ENCODE measurements at regions not wholly inside any gene's neighbourhood (a gene's known extent, or its start where the extent isn't known, plus 50 kb on each side); places are given as distances from the start of the nearest gene placed in this dataset.
A peak's percentile ranks its signal among the peaks of the same experiment; 100 is the strongest.

GRCh38 chr4:156420623-156421022 lies 467.0 kb upstream of the CTSO start:
- WGBS (ENCODE audit: insufficient coverage, low lambda C conversion rate) = no CpG with 5 or more reads among the region's 1 CpG
- no peak for DNase-seq
- Histone ChIP-seq H3K9me3 (ENCODE audit: control insufficient read depth, low read depth, low read length) (peaks cover 2% of the 10 kb centered on the region), H3K4me3 (ENCODE audit: low read length) (no peak overlapping the region), H3K4me1 (ENCODE audit: control insufficient read depth, insufficient read depth, low read length) (peaks cover 2% of the 10 kb centered on the region), H3K27me3 (ENCODE audit: control insufficient read depth, insufficient read depth, low read length) (no peaks in the 10 kb centered on the region), H3K36me3 (ENCODE audit: control insufficient read depth, insufficient read depth, low read length) (no peaks in the 10 kb centered on the region), H3K27ac (ENCODE audit: low read length) (no peak overlapping the region)

- peaks cover 2% of the 10 kb centered on the region for H3K4me1 ChIP-seq (ENCODE audit: control insufficient read depth, insufficient read depth, low read length)
- H3K9me3 ChIP-seq (ENCODE audit: control insufficient read depth, low read depth, low read length) = peaks cover 2% of the 10 kb centered on the region
- H3K4me3 ChIP-seq (ENCODE audit: low read length) = no peak overlapping the region
- no peaks in the 10 kb centered on the region for H3K36me3 ChIP-seq (ENCODE audit: control insufficient read depth, insufficient read depth, low read length)
- H3K27ac ChIP-seq (ENCODE audit: low read length) = no peak overlapping the region
- no peaks in the 10 kb centered on the region for H3K27me3 ChIP-seq (ENCODE audit: control insufficient read depth, insufficient read depth, low read length)
- WGBS (ENCODE audit: insufficient coverage, low lambda C conversion rate) = 60% methylated on average over 1 of the region's 2 CpGs
- peak; percentile 41 to 53 for DNase-seq
These were observed 465.5 kb upstream of the CTSO start for GRCh38 chr4:156419080-156419685.

- H3K27ac ChIP-seq (ENCODE audit: low read length) = no peak overlapping the region
- no peaks in the 10 kb centered on the region for H3K27me3 ChIP-seq (ENCODE audit: control insufficient read depth, insufficient read depth, low read length)
- no peaks in the 10 kb centered on the region for H3K36me3 ChIP-seq (ENCODE audit: control insufficient read depth, insufficient read depth, low read length)
- H3K9me3 ChIP-seq (ENCODE audit: control insufficient read depth, low read depth, low read length) = peaks cover 2% of the 10 kb centered on the region
- H3K4me3 ChIP-seq (ENCODE audit: low read length) = no peak overlapping the region
- DNase-seq = no peak
- peaks cover 2% of the 10 kb centered on the region for H3K4me1 ChIP-seq (ENCODE audit: control insufficient read depth, insufficient read depth, low read length)
These were observed 460.7 kb upstream of the CTSO start for GRCh38 chr4:156414406-156414805.

- Histone ChIP-seq H3K4me3 (ENCODE audit: low read length) (no peak overlapping the region), H3K36me3 (ENCODE audit: control insufficient read depth, insufficient read depth, low read length) (no peaks in the 10 kb centered on the region), H3K27me3 (ENCODE audit: control insufficient read depth, insufficient read depth, low read length) (no peaks in the 10 kb centered on the region), H3K9me3 (ENCODE audit: control insufficient read depth, low read depth, low read length) (peaks cover 2% of the 10 kb centered on the region), H3K4me1 (ENCODE audit: control insufficient read depth, insufficient read depth, low read length) (peaks cover 2% of the 10 kb centered on the region), H3K27ac (ENCODE audit: low read length) (no peak overlapping the region)
- no peak for DNase-seq
- WGBS (ENCODE audit: insufficient coverage, low lambda C conversion rate) = no CpG with 5 or more reads among the region's 3 CpGs
These were observed 459.8 kb upstream of the CTSO start for GRCh38 chr4:156413239-156414135.

GRCh38 chr4:156411531-156411930 lies 457.9 kb upstream of the CTSO start:
- Histone ChIP-seq H3K36me3 (ENCODE audit: control insufficient read depth, insufficient read depth, low read length) (no peaks in the 10 kb centered on the region), H3K27ac (ENCODE audit: low read length) (no peak overlapping the region), H3K9me3 (ENCODE audit: control insufficient read depth, low read depth, low read length) (peaks cover under 1% of the 10 kb centered on the region), H3K4me1 (ENCODE audit: control insufficient read depth, insufficient read depth, low read length) (no peaks in the 10 kb centered on the region), H3K27me3 (ENCODE audit: control insufficient read depth, insufficient read depth, low read length) (no peaks in the 10 kb centered on the region), H3K4me3 (ENCODE audit: low read length) (no peak overlapping the region)
- 80% methylated on average over 1 of the region's 2 CpGs for WGBS (ENCODE audit: insufficient coverage, low lambda C conversion rate)
- DNase-seq = no peak

GRCh38 chr4:156408749-156409148 lies 455.1 kb upstream of the CTSO start:
- no peak overlapping the region for H3K4me3 ChIP-seq (ENCODE audit: low read length)
- no peaks in the 10 kb centered on the region for H3K4me1 ChIP-seq (ENCODE audit: control insufficient read depth, insufficient read depth, low read length)

GRCh38 chr4:156401371-156401770 lies 447.7 kb upstream of the CTSO start:
- Histone ChIP-seq H3K4me3 (ENCODE audit: low read length) (no peak overlapping the region), H3K27ac (ENCODE audit: low read length) (no peak overlapping the region), H3K9me3 (ENCODE audit: control insufficient read depth, low read depth, low read length) (peaks cover 17% of the 10 kb centered on the region), H3K36me3 (ENCODE audit: control insufficient read depth, insufficient read depth, low read length) (no peaks in the 10 kb centered on the region), H3K27me3 (ENCODE audit: control insufficient read depth, insufficient read depth, low read length) (no peaks in the 10 kb centered on the region), H3K4me1 (ENCODE audit: control insufficient read depth, insufficient read depth, low read length) (no peaks in the 10 kb centered on the region)
- 40% methylated on average over 1 of the region's 2 CpGs for WGBS (ENCODE audit: insufficient coverage, low lambda C conversion rate)
- no peak for DNase-seq

More at GRCh38 chr4:156408749-156409148, 455.1 kb upstream of the CTSO start:
- H3K27me3 ChIP-seq (ENCODE audit: control insufficient read depth, insufficient read depth, low read length) = no peaks in the 10 kb centered on the region
- WGBS (ENCODE audit: insufficient coverage, low lambda C conversion rate) = 91% methylated on average over 1 of the region's 4 CpGs
- H3K36me3 ChIP-seq (ENCODE audit: control insufficient read depth, insufficient read depth, low read length) = no peaks in the 10 kb centered on the region
- peaks cover 5% of the 10 kb centered on the region for H3K9me3 ChIP-seq (ENCODE audit: control insufficient read depth, low read depth, low read length)
- no peak overlapping the region for H3K27ac ChIP-seq (ENCODE audit: low read length)
- no peak for DNase-seq

- no peak for DNase-seq
- no peaks in the 10 kb centered on the region for H3K27me3 ChIP-seq (ENCODE audit: control insufficient read depth, insufficient read depth, low read length)
These were observed 442.9 kb upstream of the CTSO start for GRCh38 chr4:156396534-156396933.

GRCh38 chr4:156391325-156391653 lies 437.6 kb upstream of the CTSO start:
- Histone ChIP-seq H3K9me3 (ENCODE audit: control insufficient read depth, low read depth, low read length) (no peaks in the 10 kb centered on the region), H3K36me3 (ENCODE audit: control insufficient read depth, insufficient read depth, low read length) (no peaks in the 10 kb centered on the region), H3K27ac (ENCODE audit: low read length) (no peak overlapping the region), H3K27me3 (ENCODE audit: control insufficient read depth, insufficient read depth, low read length) (no peaks in the 10 kb centered on the region), H3K4me3 (ENCODE audit: low read length) (no peak overlapping the region), H3K4me1 (ENCODE audit: control insufficient read depth, insufficient read depth, low read length) (no peaks in the 10 kb centered on the region)
- WGBS (ENCODE audit: insufficient coverage, low lambda C conversion rate) = no CpG with 5 or more reads among the region's 2 CpGs
- no peak for DNase-seq

More at GRCh38 chr4:156396534-156396933, 442.9 kb upstream of the CTSO start:
- Histone ChIP-seq H3K9me3 (ENCODE audit: control insufficient read depth, low read depth, low read length) (no peaks in the 10 kb centered on the region), H3K4me3 (ENCODE audit: low read length) (no peak overlapping the region), H3K27ac (ENCODE audit: low read length) (no peak overlapping the region), H3K4me1 (ENCODE audit: control insufficient read depth, insufficient read depth, low read length) (no peaks in the 10 kb centered on the region), H3K36me3 (ENCODE audit: control insufficient read depth, insufficient read depth, low read length) (no peaks in the 10 kb centered on the region)
- WGBS (ENCODE audit: insufficient coverage, low lambda C conversion rate) = 100% methylated on average over 1 of the region's 2 CpGs

GRCh38 chr4:156390599-156391324 lies 437.1 kb upstream of the CTSO start:
- H3K4me1 ChIP-seq (ENCODE audit: control insufficient read depth, insufficient read depth, low read length) = no peaks in the 10 kb centered on the region
- WGBS (ENCODE audit: insufficient coverage, low lambda C conversion rate) = 84% methylated on average over 2 of the region's 4 CpGs
- DNase-seq = no peak
- no peaks in the 10 kb centered on the region for H3K9me3 ChIP-seq (ENCODE audit: control insufficient read depth, low read depth, low read length)
- no peaks in the 10 kb centered on the region for H3K27me3 ChIP-seq (ENCODE audit: control insufficient read depth, insufficient read depth, low read length)
- no peak overlapping the region for H3K27ac ChIP-seq (ENCODE audit: low read length)
- no peaks in the 10 kb centered on the region for H3K36me3 ChIP-seq (ENCODE audit: control insufficient read depth, insufficient read depth, low read length)
- no peak overlapping the region for H3K4me3 ChIP-seq (ENCODE audit: low read length)

Data from large intestine (tissue), 3 donors.